ENCODE measurements at regions not wholly inside any gene's neighbourhood (a gene's known extent, or its start where the extent isn't known, plus 50 kb on each side); places are given as distances from the start of the nearest gene placed in this dataset.

GRCh38 chr5:34586117-34586885, 69.8 kb upstream of the RAI14 start:
- peak overlapping the region; percentile 76 for H3K27ac ChIP-seq
- no peak for TF ChIP-seq CTCF (conservative IDR thresholded peaks at IDR 0.05; ENCODE audit: low read depth)
- peak; percentile 87 for DNase-seq (ENCODE audit: low spot score)
- POLR2A ChIA-PET (ENCODE audit: low non-redundant PET), result interaction anchor here (0.6 kb wide), 1 partner anchor 21 kb away, joined by 3 read pairs; no protein-coding TSS in a partner anchor
- CTCF ChIA-PET, result no interaction called here

- POLR2A ChIA-PET (ENCODE audit: low non-redundant PET), result no interaction called here
- no peak for TF ChIP-seq CTCF (conservative IDR thresholded peaks at IDR 0.05; ENCODE audit: low read depth)
- CTCF ChIA-PET, result interaction anchor here (0.6 kb wide), 1 partner anchor 16 kb away, joined by 3 read pairs; no protein-coding TSS in a partner anchor
- H3K27ac ChIP-seq, result no peak overlapping the region
- no peak for DNase-seq (ENCODE audit: low spot score)
These were observed 68.5 kb upstream of the RAI14 start for GRCh38 chr5:34587355-34588241.

- TF ChIP-seq CTCF (conservative IDR thresholded peaks at IDR 0.05; ENCODE audit: low read depth), result no peak
- no peak overlapping the region for H3K27ac ChIP-seq
- ChIA-PET POLR2A (ENCODE audit: low non-redundant PET) (no interaction called here), CTCF (no interaction called here)
- DNase-seq (ENCODE audit: low spot score), result no peak
These were observed 66.3 kb upstream of the RAI14 start for GRCh38 chr5:34589832-34590231.

- H3K27ac ChIP-seq, result no peak overlapping the region
- no peak for TF ChIP-seq CTCF (conservative IDR thresholded peaks at IDR 0.05; ENCODE audit: low read depth)
- CTCF ChIA-PET, result interaction anchor here (0.6 kb wide), 1 partner anchor 67 kb away, joined by 3 read pairs; no protein-coding TSS in a partner anchor
- POLR2A ChIA-PET (ENCODE audit: low non-redundant PET), result no interaction called here
- DNase-seq (ENCODE audit: low spot score), result no peak
These were observed 64.4 kb upstream of the RAI14 start for GRCh38 chr5:34591723-34592122.

DNA sequence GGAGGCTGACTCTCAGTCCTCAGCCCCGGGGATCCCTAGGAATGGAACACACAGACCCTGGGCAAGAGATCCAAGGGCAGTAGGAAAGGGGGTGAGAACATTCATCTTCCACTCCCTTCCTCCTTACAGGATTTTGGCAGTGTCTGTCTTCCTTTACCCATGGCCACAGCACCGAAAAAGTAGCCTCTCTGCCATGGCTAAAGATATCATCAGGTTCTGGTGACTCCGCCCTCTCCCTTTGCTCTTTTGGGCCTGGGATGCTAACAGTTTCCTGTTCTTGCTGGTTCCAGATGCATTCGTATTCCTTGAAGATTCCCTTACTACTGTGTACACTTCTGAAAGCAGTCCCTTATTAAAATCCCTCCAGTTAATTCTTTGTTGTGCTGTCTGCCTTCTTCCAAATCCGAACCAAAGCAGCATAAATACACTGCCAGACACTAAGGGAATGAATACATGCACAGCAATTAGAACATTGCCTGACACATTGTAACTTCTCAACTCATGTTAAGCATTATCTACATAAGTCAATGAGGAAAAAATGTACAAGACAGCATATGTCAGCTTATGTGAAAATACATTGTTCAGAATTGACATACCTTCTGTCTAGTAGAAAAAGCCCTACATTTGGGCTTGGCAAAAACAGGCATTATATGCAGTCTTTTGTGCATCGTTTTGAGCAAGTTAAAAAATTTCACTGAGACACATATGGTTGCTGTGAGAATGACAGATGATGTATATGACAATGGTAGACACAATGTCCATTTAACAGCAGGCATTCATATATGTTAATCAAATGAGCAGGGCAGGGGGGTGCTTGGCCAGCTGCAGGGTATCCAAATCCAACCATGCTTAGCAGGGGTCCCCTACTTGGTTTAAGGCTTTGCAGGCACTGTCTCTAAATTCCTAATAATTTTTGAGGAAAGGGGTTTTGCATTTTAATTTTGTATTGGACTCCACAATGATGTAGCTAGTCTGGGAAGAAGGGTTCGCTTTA, 58.8 kb upstream of the RAI14 start:
- ChIA-PET POLR2A (ENCODE audit: low non-redundant PET) (no interaction called here), CTCF (no interaction called here)
- no peak overlapping the region for H3K27ac ChIP-seq
- TF ChIP-seq CTCF (conservative IDR thresholded peaks at IDR 0.05; ENCODE audit: low read depth), result no peak
- DNase-seq (ENCODE audit: low spot score), result no peak

Data from RWPE1 (cell line).